HEK293 (cell line): ENCODE measurements at regions not wholly inside any gene's neighbourhood (a gene's known extent, or its start where the extent isn't known, plus 50 kb on each side); places are given as distances from the start of the nearest gene placed in this dataset.

Source experiments
- CTCF ChIA-PET: fragments of 350-600 bp; formaldehyde crosslinking; extraction: SDS; loops from one replicate; lab custom pipeline; 2021; ENCODE audit warnings: antibody characterized with exemption; lab: Yijun Ruan, JAX
- POLR2A ChIA-PET: fragments of 300-600 bp; formaldehyde crosslinking; extraction: SDS; loops from one replicate; lab custom pipeline; 2020; ENCODE audit warnings: antibody characterized with exemption, inconsistent platforms; lab: Yijun Ruan, JAX
- H3K27ac ChIP-seq: fragments of 200-500 bp; sonication (Bioruptor generic); 2 replicates; pipeline ENCODE4 v1.5.1; 2014; ENCODE audit warnings: low read depth, low read length, control low read depth, inconsistent platforms; ENCODE audit errors: extremely low read depth
- H3K36me3 ChIP-seq, 2 experiments: fragments of 200-500 bp in 1 of 2; sonication (Bioruptor generic) in 1 of 2; 1 replicate in 1 of 2; 2 replicates in 1 of 2; pipeline ENCODE4 v1.5.1; 2014 to 2017; ENCODE audit warnings: inconsistent platforms in 2 of 2, low read length in 2 of 2; ENCODE audit not compliant: control insufficient read depth in 2 of 2, insufficient read depth in 1 of 2
- H3K4me1 ChIP-seq: fragments of 200-500 bp; sonication (Bioruptor generic); 2 replicates; pipeline ENCODE4 v1.5.1; 2014; ENCODE audit warnings: mild to moderate bottlenecking, low read length, inconsistent platforms; ENCODE audit not compliant: control insufficient read depth, insufficient read depth
- H3K4me3 ChIP-seq: 2 replicates; pipeline ENCODE4 v1.5.1; 2011; ENCODE audit warnings: low read depth, mild to moderate bottlenecking, control low read depth, low read length, moderate library complexity
- H3K9me3 ChIP-seq: fragments of 200-500 bp; sonication (Bioruptor generic); 2 replicates; pipeline ENCODE4 v1.5.1; 2014; ENCODE audit warnings: low read depth, low read length, inconsistent platforms; ENCODE audit not compliant: control insufficient read depth, insufficient read depth
- HOXD13 ChIP-seq: sonication (generic); formaldehyde crosslinking; IDR thresholded peaks from 2 replicates; pipeline ENCODE4 v1.8.0; 2022; ENCODE audit warnings: missing genetic modification reagents, borderline replicate concordance
- KLF1 ChIP-seq: fragments of 450-650 bp; formaldehyde crosslinking; IDR thresholded peaks from 2 replicates; pipeline ENCODE4 v1.5.1; 2016; ENCODE audit warnings: missing biosample characterization, missing genetic modification characterization
- MYNN ChIP-seq: fragments of 450-650 bp; formaldehyde crosslinking; IDR thresholded peaks from 2 replicates; pipeline ENCODE4 v1.5.1; 2016; ENCODE audit warnings: missing biosample characterization, missing genetic modification characterization, borderline replicate concordance
- SP3 ChIP-seq: fragments of 450-650 bp; formaldehyde crosslinking; IDR thresholded peaks from 2 replicates; pipeline ENCODE4 v1.5.1; 2016; ENCODE audit warnings: missing biosample characterization, missing genetic modification characterization
- ZBTB11 ChIP-seq: fragments of 450-650 bp; formaldehyde crosslinking; conservative IDR thresholded peaks from 2 replicates; pipeline ENCODE4 v1.5.1; 2016; ENCODE audit warnings: low read depth, missing biosample characterization, missing genetic modification characterization
- ZBTB48 ChIP-seq: fragments of 450-650 bp; formaldehyde crosslinking; IDR thresholded peaks from 2 replicates; pipeline ENCODE4 v1.5.1; 2016; ENCODE audit warnings: missing biosample characterization, missing genetic modification characterization
- ZNF10 ChIP-seq: fragments of 450-650 bp; formaldehyde crosslinking; IDR thresholded peaks from 2 replicates; pipeline ENCODE4 v1.5.1; 2017; ENCODE audit warnings: missing biosample characterization, missing genetic modification characterization
- ZNF138 ChIP-seq: fragments of 450-650 bp; formaldehyde crosslinking; IDR thresholded peaks from 2 replicates; pipeline ENCODE4 v1.5.1; 2016; ENCODE audit warnings: missing biosample characterization, missing genetic modification characterization, borderline replicate concordance
- ZNF174 ChIP-seq: fragments of 450-650 bp; formaldehyde crosslinking; IDR thresholded peaks from 2 replicates; pipeline ENCODE4 v1.5.0; 2017; ENCODE audit warnings: missing biosample characterization, mild to moderate bottlenecking, missing genetic modification characterization
- ZNF202 ChIP-seq: fragments of 450-650 bp; formaldehyde crosslinking; IDR thresholded peaks from 2 replicates; pipeline ENCODE4 v1.5.1; 2016; ENCODE audit warnings: missing biosample characterization, missing genetic modification characterization, borderline replicate concordance
- ZNF223 ChIP-seq: fragments of 450-650 bp; formaldehyde crosslinking; IDR thresholded peaks from 2 replicates; pipeline ENCODE4 v1.5.1; 2016; ENCODE audit warnings: missing biosample characterization, missing genetic modification characterization
- ZNF26 ChIP-seq: fragments of 450-650 bp; formaldehyde crosslinking; IDR thresholded peaks from 2 replicates; pipeline ENCODE4 v1.5.1; 2016; ENCODE audit warnings: missing biosample characterization, missing genetic modification characterization
- ZNF274 ChIP-seq, 2 experiments: fragments of 200-500 bp in 1 of 2; fragments of 450-650 bp in 1 of 2; sonication (Bioruptor generic) in 1 of 2; formaldehyde crosslinking in 1 of 2; IDR thresholded peaks; 2 replicates each; pipeline versions ENCODE4 v1.5.1 to v1.6.1; 2014 to 2016; ENCODE audit warnings: borderline replicate concordance in 1 of 2, inconsistent platforms in 1 of 2, low read length in 1 of 2, missing biosample characterization in 1 of 2, missing genetic modification characterization in 1 of 2
- ZNF280C ChIP-seq: fragments of 450-650 bp; formaldehyde crosslinking; IDR thresholded peaks from 2 replicates; pipeline ENCODE4 v1.5.1; 2016; ENCODE audit warnings: missing biosample characterization, missing genetic modification characterization
- ZNF37A ChIP-seq: fragments of 450-650 bp; IDR thresholded peaks from 2 replicates; pipeline ENCODE4 v1.5.1; 2018; ENCODE audit warnings: missing biosample characterization, missing genetic modification characterization
- ZNF530 ChIP-seq: fragments of 450-650 bp; formaldehyde crosslinking; IDR thresholded peaks from 2 replicates; pipeline ENCODE4 v1.5.1; 2016; ENCODE audit warnings: low read depth, missing biosample characterization, missing genetic modification characterization
- ZNF580 ChIP-seq: fragments of 450-650 bp; formaldehyde crosslinking; IDR thresholded peaks from 2 replicates; pipeline ENCODE4 v1.5.1; 2016; ENCODE audit warnings: missing biosample characterization, missing genetic modification characterization
- ZNF623 ChIP-seq: fragments of 450-650 bp; formaldehyde crosslinking; IDR thresholded peaks from 2 replicates; pipeline ENCODE4 v1.5.1; 2016; ENCODE audit warnings: missing biosample characterization, missing genetic modification characterization
- ZNF768 ChIP-seq: fragments of 450-650 bp; formaldehyde crosslinking; IDR thresholded peaks from 2 replicates; pipeline ENCODE4 v1.5.1; 2018; ENCODE audit warnings: missing biosample characterization, mild to moderate bottlenecking, missing genetic modification characterization
- ZNF837 ChIP-seq: fragments of 450-650 bp; formaldehyde crosslinking; IDR thresholded peaks from 2 replicates; pipeline ENCODE4 v1.5.1; 2016; ENCODE audit warnings: missing biosample characterization, missing genetic modification characterization
- ZSCAN16 ChIP-seq: fragments of 450-650 bp; formaldehyde crosslinking; IDR thresholded peaks from 2 replicates; pipeline ENCODE4 v1.5.1; 2016; ENCODE audit warnings: missing biosample characterization, missing genetic modification characterization
- ZSCAN4 ChIP-seq: fragments of 450-650 bp; formaldehyde crosslinking; IDR thresholded peaks from 2 replicates; pipeline ENCODE4 v1.5.1; 2017; ENCODE audit warnings: missing biosample characterization, missing genetic modification characterization

GRCh38 chrX:87728459-87728858 is 210.9 kb downstream of the KLHL4 start:
- CTCF ChIA-PET = interaction anchor here (0.7 kb wide), 1 partner anchor 98 kb away, joined by 3 read pairs; no protein-coding TSS in a partner anchor
- no peaks in the 10 kb centered on the region for H3K36me3 ChIP-seq
- no peaks in the 10 kb centered on the region for H3K9me3 ChIP-seq
- no peak overlapping the region for H3K27ac ChIP-seq
- POLR2A ChIA-PET = no interaction called here
- H3K4me1 ChIP-seq = no peaks in the 10 kb centered on the region
- TF ChIP-seq ZNF768 = no peak
- TF ChIP-seq ZNF837 (tag by site-specific recombination) = no peak
- TF ChIP-seq ZNF623 (tag by site-specific recombination) = no peak
- no peak for TF ChIP-seq ZNF174 (tag by site-specific recombination)
- no peak for TF ChIP-seq ZSCAN16 (tag by site-specific recombination)
- no peak overlapping the region for H3K4me3 ChIP-seq

GRCh38 chrX:87732133-87732532 is 214.5 kb downstream of the KLHL4 start:
- Histone ChIP-seq H3K4me3 (no peak overlapping the region), H3K36me3 (no peaks in the 10 kb centered on the region), H3K9me3 (no peaks in the 10 kb centered on the region; the same call in 1 of the 2 replicates), H3K4me1 (no peaks in the 10 kb centered on the region), H3K27ac (no peak overlapping the region)
- TF ChIP-seq HOXD13 (CRISPR knock-in tag) (no peak), ZNF202 (tag by site-specific recombination) (no peak), ZNF530 (tag by site-specific recombination) (no peak), ZNF10 (tag by site-specific recombination) (no peak), KLF1 (tag by site-specific recombination) (no peak), ZNF138 (tag by site-specific recombination) (no peak), ZSCAN4 (tag by site-specific recombination) (no peak), ZNF580 (tag by site-specific recombination) (no peak), SP3 (tag by site-specific recombination) (no peak), ZNF274 (IDR thresholded peaks at IDR 0.05; ENCODE audit: low read length) (no peak), ZNF274 (tag by site-specific recombination; IDR thresholded peaks at IDR 0.05; ENCODE audit: borderline replicate concordance) (no peak), ZBTB11 (tag by site-specific recombination) (no peak), ZBTB48 (tag by site-specific recombination) (no peak), MYNN (no peak), ZNF280C (tag by site-specific recombination) (no peak), ZSCAN16 (tag by site-specific recombination) (no peak), ZNF37A (tag by site-specific recombination) (no peak), ZNF26 (no peak), ZNF223 (tag by site-specific recombination) (no peak)
- ChIA-PET POLR2A (no interaction called here), CTCF (no interaction called here)
